ENCODE measurements at regions not wholly inside any gene's neighbourhood (a gene's known extent, or its start where the extent isn't known, plus 50 kb on each side); places are given as distances from the start of the nearest gene placed in this dataset.

DNA sequence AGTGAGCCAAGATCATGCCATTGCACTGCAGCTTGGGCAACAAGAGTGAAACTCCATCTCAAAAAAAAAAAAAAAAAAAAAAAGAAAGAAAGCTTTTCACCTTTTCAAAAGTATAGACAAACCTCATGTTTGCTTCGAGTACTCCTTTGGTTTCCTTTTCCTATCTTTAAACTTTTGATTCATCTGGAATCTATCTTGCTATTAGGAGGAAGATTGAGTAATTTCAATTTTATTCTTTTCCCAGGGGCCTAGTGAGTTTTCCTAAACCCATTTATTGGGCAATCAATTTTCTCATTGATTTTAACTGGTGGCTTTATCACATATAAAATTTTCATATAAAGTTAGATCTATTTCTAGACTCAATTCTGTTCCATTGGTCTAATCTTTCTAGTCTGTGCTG lies 190.5 kb upstream of the VEPH1 start:
- TF ChIP-seq ZNF274 (IDR thresholded peaks at IDR 0.05; ENCODE audit: low read depth, low read length) (no peak), SUZ12 (IDR thresholded peaks at IDR 0.05; ENCODE audit: extremely low read depth, insufficient read depth, insufficient read length) (no peak)

All from NT2/D1 (cell line).